ENCODE measurements at regions not wholly inside any gene's neighbourhood (a gene's known extent, or its start where the extent isn't known, plus 50 kb on each side); places are given as distances from the start of the nearest gene placed in this dataset.
"Not testable (repeated sequence)": the region's sequence is repeated elsewhere in the genome, so short reads cannot be mapped to it uniquely, and the experiment has no call there.

DNA sequence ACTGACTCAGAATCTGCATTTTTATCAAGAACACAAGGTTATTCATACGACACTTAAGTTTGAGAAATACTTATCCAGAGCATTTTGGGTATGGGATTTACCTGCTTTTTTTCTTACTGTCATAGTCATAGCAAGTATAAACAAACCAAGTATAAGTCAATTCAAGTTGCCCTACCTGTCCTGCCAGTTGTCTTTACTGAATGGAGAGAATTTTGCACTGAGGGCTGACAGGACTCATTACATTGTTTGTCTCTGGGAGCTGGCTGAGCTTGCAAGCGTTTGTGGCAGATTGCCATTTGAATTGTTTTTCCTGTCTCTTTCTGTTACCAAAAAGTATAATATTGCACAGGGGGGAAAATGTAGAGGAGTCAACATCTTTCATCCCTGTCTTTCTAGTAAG, 278.9 kb upstream of the MAGEC2 start:
- no peak overlapping the region for H3K4me3 ChIP-seq (ENCODE audit: low read depth, low read length)
- H3K27me3 ChIP-seq (ENCODE audit: control insufficient read depth, insufficient read depth, low read length), result no peaks in the 10 kb centered on the region
- TF ChIP-seq CTCF (IDR thresholded peaks at IDR 0.05; ENCODE audit: insufficient read depth, low read length, poor library complexity, severe bottlenecking), result no peak
- H3K36me3 ChIP-seq (ENCODE audit: control insufficient read depth, insufficient read depth, low read length), result no peaks in the 10 kb centered on the region
- no peak for DNase-seq (ENCODE audit: low read depth)

DNA sequence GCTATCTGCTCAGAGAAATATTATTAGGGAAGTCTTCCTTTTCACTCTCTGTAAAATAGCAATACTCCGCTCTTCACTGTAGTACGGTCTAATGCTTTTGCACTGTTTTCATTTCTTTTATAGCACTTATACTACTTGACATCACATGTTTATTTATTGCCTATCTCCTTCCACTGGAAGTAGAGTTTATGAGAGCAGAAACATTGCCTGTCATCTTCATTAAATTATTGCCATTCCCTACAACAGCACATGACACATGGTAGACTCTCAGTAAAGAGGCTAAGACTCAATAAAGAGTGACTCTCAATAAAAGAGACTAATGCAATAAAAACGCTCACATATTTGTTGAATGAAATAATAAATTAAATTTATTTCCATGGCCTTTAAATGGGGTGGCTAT, 241.3 kb upstream of the MAGEC2 start:
- Histone ChIP-seq H3K27me3 (ENCODE audit: control insufficient read depth, insufficient read depth, low read length) (no peaks in the 10 kb centered on the region), H3K4me3 (ENCODE audit: low read depth, low read length) (no peak overlapping the region), H3K36me3 (ENCODE audit: control insufficient read depth, insufficient read depth, low read length) (no peaks in the 10 kb centered on the region)
- no peak for TF ChIP-seq CTCF (IDR thresholded peaks at IDR 0.05; ENCODE audit: insufficient read depth, low read length, poor library complexity, severe bottlenecking)
- no peak for DNase-seq (ENCODE audit: low read depth)

DNA sequence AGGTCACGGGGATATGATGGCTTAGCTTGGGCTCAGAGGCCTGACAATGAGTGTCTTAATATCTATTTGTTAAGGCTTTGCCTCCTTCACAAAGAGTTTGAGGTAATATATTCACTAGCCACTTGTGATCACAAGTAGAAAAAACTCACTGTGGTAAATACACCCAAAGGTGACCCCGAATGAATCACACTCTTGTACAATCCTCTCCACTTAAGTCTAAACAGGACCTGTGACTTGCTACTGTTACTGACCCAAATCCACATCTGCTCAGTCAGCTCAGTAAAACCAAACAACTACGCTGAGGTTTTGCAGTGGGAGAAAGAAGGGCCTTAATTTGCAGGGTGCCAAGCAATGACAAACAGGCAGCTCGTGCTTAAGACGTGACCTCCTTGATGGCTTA, 223.8 kb upstream of the MAGEC2 start:
- H3K4me3 ChIP-seq (ENCODE audit: low read depth, low read length), result no peak overlapping the region
- no peak for DNase-seq (ENCODE audit: low read depth)
- no peak for TF ChIP-seq CTCF (IDR thresholded peaks at IDR 0.05; ENCODE audit: insufficient read depth, low read length, poor library complexity, severe bottlenecking)

DNA sequence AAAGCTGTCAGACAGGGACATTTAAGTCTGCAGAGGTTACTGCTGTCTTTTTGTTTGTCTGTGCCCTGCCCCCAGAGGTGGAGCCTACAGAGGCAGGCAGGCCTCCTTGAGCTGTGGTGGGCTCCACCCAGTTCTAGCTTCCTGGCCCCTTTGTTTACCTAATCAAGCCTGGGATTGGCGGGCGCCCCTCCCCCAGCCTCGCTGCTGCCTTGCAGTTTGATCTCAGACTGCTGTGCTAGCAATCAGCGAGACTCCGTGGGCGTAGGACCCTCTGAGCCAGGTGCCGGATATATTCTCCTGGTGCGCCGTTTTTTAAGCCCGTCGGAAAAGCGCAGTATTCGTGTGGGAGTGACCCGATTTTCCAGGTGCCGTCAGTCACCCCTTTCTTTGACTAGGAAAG, 185.9 kb upstream of the MAGEC2 start:
- not testable (repeated sequence) for H3K27me3 ChIP-seq (ENCODE audit: control insufficient read depth, insufficient read depth, low read length); H3K36me3 ChIP-seq (ENCODE audit: control insufficient read depth, insufficient read depth, low read length); DNase-seq (ENCODE audit: low read depth); H3K4me3 ChIP-seq (ENCODE audit: low read depth, low read length)

More for the DNA sequence above, 223.8 kb upstream of the MAGEC2 start:
- no peaks in the 10 kb centered on the region for H3K27me3 ChIP-seq (ENCODE audit: control insufficient read depth, insufficient read depth, low read length)
- H3K36me3 ChIP-seq (ENCODE audit: control insufficient read depth, insufficient read depth, low read length), result no peaks in the 10 kb centered on the region

GRCh38 chrX:142363501-142363900, 158.4 kb upstream of the MAGEC2 start:
- Histone ChIP-seq H3K36me3 (ENCODE audit: control insufficient read depth, insufficient read depth, low read length) (no peaks in the 10 kb centered on the region), H3K27me3 (ENCODE audit: control insufficient read depth, insufficient read depth, low read length) (no peaks in the 10 kb centered on the region), H3K4me3 (ENCODE audit: low read depth, low read length) (no peak overlapping the region)
- no peak for TF ChIP-seq CTCF (IDR thresholded peaks at IDR 0.05; ENCODE audit: insufficient read depth, low read length, poor library complexity, severe bottlenecking)
- DNase-seq (ENCODE audit: low read depth), result no peak

DNA sequence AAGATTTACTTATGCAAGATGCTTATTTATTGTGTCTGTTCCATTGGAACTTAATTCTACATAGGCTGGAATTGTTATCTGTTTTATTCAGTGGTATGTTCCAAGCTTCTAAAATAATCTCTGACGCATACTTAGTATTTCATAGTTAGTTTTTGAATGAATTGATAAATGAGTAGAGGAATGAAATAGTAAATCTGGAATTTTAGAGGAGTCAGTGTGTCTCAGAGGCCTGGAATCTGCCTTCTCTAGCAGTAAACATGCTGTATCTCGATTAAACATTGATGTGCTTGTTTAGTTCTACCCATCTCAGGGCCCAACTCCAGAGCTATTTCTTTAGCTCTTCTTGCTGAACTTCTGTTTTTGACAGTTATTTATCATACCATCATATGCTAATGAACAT, 154.2 kb upstream of the MAGEC2 start:
- no peak overlapping the region for H3K4me3 ChIP-seq (ENCODE audit: low read depth, low read length)
- H3K27me3 ChIP-seq (ENCODE audit: control insufficient read depth, insufficient read depth, low read length), result no peaks in the 10 kb centered on the region
- no peak for TF ChIP-seq CTCF (IDR thresholded peaks at IDR 0.05; ENCODE audit: insufficient read depth, low read length, poor library complexity, severe bottlenecking)
- DNase-seq (ENCODE audit: low read depth), result no peak
- no peaks in the 10 kb centered on the region for H3K36me3 ChIP-seq (ENCODE audit: control insufficient read depth, insufficient read depth, low read length)

Data from kidney epithelial cell (primary cell).